ENCODE measurements at regions not wholly inside any gene's neighbourhood (a gene's known extent, or its start where the extent isn't known, plus 50 kb on each side); places are given as distances from the start of the nearest gene placed in this dataset.

- intact Hi-C loops (cut with DNase I; ENCODE audit: low total_unique reads): no loop called here
- TF ChIP-seq POLR2AphosphoS5 (IDR thresholded peaks at IDR 0.05) (no peak), CTCF (IDR thresholded peaks at IDR 0.05) (no peak), POLR2A (IDR thresholded peaks at IDR 0.05) (no peak)
- Histone ChIP-seq H3K36me3 (no peaks in the 10 kb centered on the region), H3K27me3 (no peaks in the 10 kb centered on the region), H3K4me3 (no peak overlapping the region), H3K27ac (no peak overlapping the region), H3K9me3 (no peaks in the 10 kb centered on the region), H3K4me1 (no peaks in the 10 kb centered on the region)
- no peak for DNase-seq (ENCODE audit: low spot score in 2 of 2)
These were observed 211.7 kb upstream of the CDH5 start for GRCh38 chr16:66154801-66155200.

GRCh38 chr16:66152823-66153393 lies 213.6 kb upstream of the CDH5 start:
- peak overlapping the region in 1 of 2 donors; percentile 69 for H3K27ac ChIP-seq
- TF ChIP-seq CTCF (IDR thresholded peaks at IDR 0.05) (no peak), POLR2AphosphoS5 (IDR thresholded peaks at IDR 0.05) (no peak), POLR2A (IDR thresholded peaks at IDR 0.05) (no peak)
- H3K27me3 ChIP-seq: no peaks in the 10 kb centered on the region
- H3K4me3 ChIP-seq: no peak overlapping the region
- no peaks in the 10 kb centered on the region for H3K36me3 ChIP-seq
- no peaks in the 10 kb centered on the region for H3K9me3 ChIP-seq
- no peaks in the 10 kb centered on the region for H3K4me1 ChIP-seq
- intact Hi-C loops (cut with DNase I; ENCODE audit: low total_unique reads): no loop called here
- DNase-seq (ENCODE audit: low spot score in 2 of 2): no peak

- Histone ChIP-seq H3K36me3 (no peaks in the 10 kb centered on the region), H3K4me3 (no peak overlapping the region), H3K4me1 (no peaks in the 10 kb centered on the region), H3K27ac (no peak overlapping the region), H3K9me3 (no peaks in the 10 kb centered on the region), H3K27me3 (no peaks in the 10 kb centered on the region)
- intact Hi-C loops (cut with DNase I; ENCODE audit: low total_unique reads): no loop called here
- no peak for TF ChIP-seq CTCF (IDR thresholded peaks at IDR 0.05)
- TF ChIP-seq POLR2A (IDR thresholded peaks at IDR 0.05): no peak
- no peak for TF ChIP-seq POLR2AphosphoS5 (IDR thresholded peaks at IDR 0.05)
- no peak for DNase-seq (ENCODE audit: low spot score in 2 of 2)
These were observed 214.3 kb upstream of the CDH5 start for GRCh38 chr16:66152181-66152580.

GRCh38 chr16:66150698-66151482 lies 215.6 kb upstream of the CDH5 start:
- H3K27ac ChIP-seq: peak overlapping the region; percentile 22 to 66
- H3K36me3 ChIP-seq: no peaks in the 10 kb centered on the region
- H3K4me1 ChIP-seq: no peaks in the 10 kb centered on the region
- TF ChIP-seq CTCF (IDR thresholded peaks at IDR 0.05): no peak
- no peak for TF ChIP-seq POLR2AphosphoS5 (IDR thresholded peaks at IDR 0.05)
- TF ChIP-seq POLR2A (IDR thresholded peaks at IDR 0.05): no peak
- intact Hi-C loops (cut with DNase I; ENCODE audit: low total_unique reads): no loop called here
- no peak for DNase-seq (ENCODE audit: low spot score in 2 of 2)
- no peaks in the 10 kb centered on the region for H3K9me3 ChIP-seq
- H3K4me3 ChIP-seq: no peak overlapping the region
- no peaks in the 10 kb centered on the region for H3K27me3 ChIP-seq

GRCh38 chr16:66147291-66147690 lies 219.2 kb upstream of the CDH5 start:
- no peaks in the 10 kb centered on the region for H3K4me1 ChIP-seq
- intact Hi-C loops (cut with DNase I; ENCODE audit: low total_unique reads): no loop called here
- DNase-seq (ENCODE audit: low spot score in 2 of 2): no peak
- H3K4me3 ChIP-seq: no peak overlapping the region
- H3K27me3 ChIP-seq: no peaks in the 10 kb centered on the region
- no peaks in the 10 kb centered on the region for H3K9me3 ChIP-seq
- no peaks in the 10 kb centered on the region for H3K36me3 ChIP-seq
- TF ChIP-seq POLR2AphosphoS5 (IDR thresholded peaks at IDR 0.05) (no peak), POLR2A (IDR thresholded peaks at IDR 0.05) (no peak), CTCF (IDR thresholded peaks at IDR 0.05) (no peak)
- H3K27ac ChIP-seq: no peak overlapping the region

Measured in breast epithelium (tissue), 4 donors.